CD4-positive, alpha-beta T cell treated with Interferon alpha-2 for 1 hour (primary cell): ENCODE measurements at regions not wholly inside any gene's neighbourhood (a gene's known extent, or its start where the extent isn't known, plus 50 kb on each side); places are given as distances from the start of the nearest gene placed in this dataset.
"Not testable (repeated sequence)": the region's sequence is repeated elsewhere in the genome, so short reads cannot be mapped to it uniquely, and the experiment has no call there.

Source experiments
- DNase-seq, 2 donors: peaks; one replicate each; pipeline ENCODE4 v3.0.0-alpha.2; 2020 to 2022

GRCh38 chr16:86219655-86220445 lies 290.5 kb upstream of the FOXF1 start:
- no peak for DNase-seq

GRCh38 chr16:86220561-86220960 lies 289.8 kb upstream of the FOXF1 start:
- DNase-seq: no peak

DNA sequence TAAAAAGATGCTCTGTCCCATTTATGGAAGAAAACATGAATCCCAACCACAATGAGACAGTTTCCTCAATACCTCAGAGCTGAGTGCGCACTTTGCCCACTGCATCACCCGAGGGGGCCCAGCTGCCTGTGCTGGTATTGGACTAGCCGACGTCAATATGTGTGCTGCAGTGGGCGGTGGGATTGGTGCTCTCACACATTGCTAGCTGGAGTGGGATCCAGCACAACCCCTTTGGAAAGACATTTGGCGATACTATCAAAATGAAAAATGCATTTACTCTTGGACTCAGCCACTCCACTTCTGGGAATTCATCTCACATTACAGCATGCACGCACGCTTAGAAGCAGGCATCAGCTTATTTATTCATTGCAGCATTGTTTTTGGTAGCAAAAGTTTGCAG lies 289.2 kb upstream of the FOXF1 start:
- DNase-seq: no peak

GRCh38 chr16:86222547-86222946 lies 287.8 kb upstream of the FOXF1 start:
- DNase-seq: no peak

DNA sequence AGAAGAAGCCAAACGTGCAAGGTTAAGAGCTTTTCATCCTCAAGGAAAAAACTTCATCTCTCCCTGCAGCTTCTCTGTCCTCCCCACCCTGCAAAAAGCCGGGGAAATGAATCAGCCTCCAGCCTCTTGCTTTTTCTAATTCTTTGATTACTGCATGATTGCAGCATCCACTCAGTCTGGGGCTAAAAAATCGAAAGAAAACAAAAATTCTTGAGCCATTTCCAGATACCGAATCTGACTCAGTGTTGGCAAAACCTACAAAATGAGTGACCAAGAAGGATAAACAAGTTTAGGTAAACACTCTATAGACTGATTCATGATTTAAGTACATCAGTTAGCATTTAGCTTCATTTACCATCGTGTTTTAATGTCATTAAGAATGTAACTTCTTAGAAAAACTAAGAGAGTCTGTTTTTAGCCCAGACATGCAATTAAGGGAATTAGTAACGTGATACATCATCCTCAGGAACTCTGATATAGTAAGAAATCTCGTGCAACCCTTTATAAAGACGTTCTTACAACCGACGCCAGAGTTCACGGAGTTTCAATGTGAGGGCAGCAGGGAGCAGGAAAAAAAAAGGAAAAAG lies 287.3 kb upstream of the FOXF1 start:
- no peak for DNase-seq

GRCh38 chr16:86224126-86224525 lies 286.2 kb upstream of the FOXF1 start:
- DNase-seq: no peak

DNA sequence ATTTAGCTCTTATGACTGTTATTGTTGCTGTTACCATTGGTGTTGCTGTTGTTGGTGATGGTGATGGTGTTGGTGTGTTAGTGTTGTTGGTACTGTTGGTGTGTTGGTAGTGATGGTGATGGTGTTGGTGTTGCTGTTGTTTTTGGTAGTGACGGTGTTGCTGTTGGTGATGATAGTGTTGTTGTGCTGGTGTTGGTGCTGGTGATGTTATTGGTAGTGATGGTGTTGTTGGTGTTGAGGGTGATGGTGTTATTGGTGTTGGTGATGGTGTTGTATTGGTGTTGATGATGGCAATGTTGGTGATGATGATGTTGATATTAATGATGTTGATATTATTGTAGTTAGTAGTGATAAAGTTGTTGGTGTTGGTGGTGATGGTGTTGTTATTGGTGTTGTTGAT lies 285.7 kb upstream of the FOXF1 start:
- no peak for DNase-seq

DNA sequence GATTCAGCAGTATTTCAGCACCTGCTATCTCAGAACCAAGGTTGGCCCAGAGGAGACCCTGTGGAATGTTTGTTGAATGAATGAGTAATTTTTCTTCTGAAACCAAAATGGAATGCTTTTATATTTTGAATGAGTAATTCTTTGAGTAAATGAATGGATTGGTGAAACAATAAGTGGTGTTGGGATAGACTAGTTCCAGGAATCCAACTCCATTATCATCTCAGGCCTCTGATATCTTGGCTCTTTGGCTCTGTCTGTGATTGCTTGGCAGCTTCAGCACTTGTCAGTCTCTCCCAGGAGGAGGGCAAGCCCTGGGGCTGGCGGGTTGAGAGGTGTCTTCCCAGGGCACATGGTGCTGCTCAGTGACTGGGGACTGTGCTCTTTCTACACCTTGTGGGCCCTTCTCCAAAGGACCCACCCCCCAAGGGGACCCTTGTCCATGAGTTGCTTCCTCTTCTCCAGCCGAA lies 284.4 kb upstream of the FOXF1 start:
- DNase-seq: no peak

- no peak for DNase-seq
These were observed 283.3 kb upstream of the FOXF1 start for GRCh38 chr16:86227041-86227440.

GRCh38 chr16:86227801-86228200 lies 282.5 kb upstream of the FOXF1 start:
- DNase-seq: no peak

- DNase-seq: no peak
These were observed 281.6 kb upstream of the FOXF1 start for GRCh38 chr16:86228713-86229112.

GRCh38 chr16:86229283-86229682 lies 281.0 kb upstream of the FOXF1 start:
- no peak for DNase-seq

- DNase-seq: no peak
These were observed 280.3 kb upstream of the FOXF1 start for GRCh38 chr16:86229866-86230656.

DNA sequence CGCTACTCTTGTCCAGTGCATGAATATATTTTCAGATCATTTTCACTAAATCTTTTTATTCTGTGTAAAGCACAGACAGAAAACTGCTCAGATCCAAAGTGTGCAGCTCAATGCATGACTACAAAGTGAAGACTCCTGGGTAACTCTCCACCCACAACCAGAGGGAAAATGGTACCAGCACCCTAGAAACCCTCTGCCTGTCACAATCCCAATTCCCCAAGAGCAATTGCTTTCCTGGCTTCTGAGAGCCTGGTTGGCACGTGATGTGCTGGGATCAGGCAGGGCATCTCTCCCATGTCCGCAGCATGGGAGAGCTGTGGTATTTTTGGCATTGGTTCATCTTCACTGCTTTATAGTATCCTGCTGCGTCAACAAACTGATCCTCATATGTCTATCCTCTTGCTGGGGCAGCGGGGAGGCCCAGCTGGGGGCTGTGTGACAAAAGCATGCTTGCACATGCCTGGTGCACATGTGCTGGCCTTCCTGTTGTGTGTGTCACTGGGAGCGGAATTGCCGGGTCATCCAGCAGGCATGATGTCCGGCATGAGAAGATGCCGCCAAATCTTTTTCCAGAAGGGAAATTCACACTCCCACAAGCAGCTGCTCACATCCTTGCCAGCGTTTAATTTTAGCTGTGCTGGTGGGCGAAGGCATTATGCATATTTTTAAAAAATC lies 278.9 kb upstream of the FOXF1 start:
- DNase-seq: no peak

GRCh38 chr16:86231996-86232350 lies 278.4 kb upstream of the FOXF1 start:
- no peak for DNase-seq

- no peak for DNase-seq
These were observed 277.8 kb upstream of the FOXF1 start for GRCh38 chr16:86232496-86232895.

DNA sequence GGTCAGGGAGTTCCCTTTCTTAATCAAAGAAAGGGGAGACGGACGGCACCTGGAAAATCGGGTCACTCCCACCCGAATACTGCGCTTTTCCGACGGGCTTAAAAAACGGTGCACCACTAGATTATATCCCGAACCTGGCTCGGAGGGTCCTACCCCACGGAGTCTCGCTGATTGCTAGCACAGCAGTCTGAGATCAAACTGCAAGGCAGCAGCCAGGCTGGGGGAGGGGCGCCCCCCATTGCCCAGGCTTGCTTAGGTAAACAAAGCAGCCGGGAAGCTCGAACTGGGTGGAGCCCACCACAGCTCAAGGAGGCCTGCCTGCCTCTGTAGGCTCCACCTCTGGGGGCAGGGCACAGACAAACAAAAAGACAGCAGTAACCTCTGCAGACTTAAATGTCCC lies 276.8 kb upstream of the FOXF1 start:
- DNase-seq: not testable (repeated sequence)

DNA sequence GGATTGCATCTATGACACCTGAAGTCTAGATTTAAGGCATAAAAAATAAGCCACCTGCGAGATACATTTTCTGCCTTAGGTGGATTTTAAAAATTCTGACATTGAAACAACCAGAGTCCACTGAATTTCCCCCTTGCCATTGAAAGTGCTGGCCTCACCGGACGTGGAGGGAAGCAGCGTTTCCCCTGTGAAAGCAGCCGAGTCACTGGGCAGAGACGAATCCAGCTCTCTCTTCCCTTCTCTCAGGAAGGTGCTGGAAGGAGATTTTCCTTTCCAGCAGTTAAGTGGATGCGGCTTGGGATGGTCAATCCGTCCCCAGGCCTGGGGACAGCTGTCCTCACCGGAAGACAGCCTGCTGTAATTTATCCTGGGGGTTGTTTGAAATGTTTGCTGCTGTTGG lies 270.9 kb upstream of the FOXF1 start:
- DNase-seq: no peak

DNA sequence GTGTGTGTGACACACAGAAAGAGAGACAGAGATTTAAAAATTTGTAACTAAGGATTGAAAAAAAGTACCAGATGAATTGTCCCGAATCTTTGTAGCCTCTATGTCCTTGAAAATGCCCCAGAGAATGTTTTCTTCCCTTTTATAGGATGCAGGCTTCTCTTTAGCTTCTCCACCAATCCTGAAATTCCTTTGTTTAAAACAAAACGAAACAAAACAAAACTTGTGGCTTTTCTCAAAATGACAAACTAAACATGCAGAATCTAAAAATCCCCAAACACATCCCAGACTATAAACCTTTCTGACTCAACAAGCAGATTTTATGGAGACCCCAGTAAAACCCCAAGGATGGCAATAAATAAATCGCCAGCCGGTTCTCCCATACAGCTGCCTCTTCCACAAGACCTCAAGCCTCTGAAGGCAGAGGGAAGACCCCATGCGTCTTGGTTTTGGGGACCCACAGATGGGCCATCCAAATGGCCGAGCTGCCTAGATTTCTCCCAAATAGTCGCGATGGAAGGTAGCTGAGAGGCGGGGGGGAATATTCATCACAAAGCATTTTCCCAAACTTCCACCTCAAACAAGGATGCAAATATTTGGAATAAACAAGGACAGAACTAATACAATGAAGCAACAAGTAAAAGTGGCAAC lies 269.5 kb upstream of the FOXF1 start:
- no peak for DNase-seq

GRCh38 chr16:86241681-86242080 lies 268.6 kb upstream of the FOXF1 start:
- DNase-seq: no peak

- DNase-seq: no peak
These were observed 267.8 kb upstream of the FOXF1 start for GRCh38 chr16:86242244-86243122.

DNA sequence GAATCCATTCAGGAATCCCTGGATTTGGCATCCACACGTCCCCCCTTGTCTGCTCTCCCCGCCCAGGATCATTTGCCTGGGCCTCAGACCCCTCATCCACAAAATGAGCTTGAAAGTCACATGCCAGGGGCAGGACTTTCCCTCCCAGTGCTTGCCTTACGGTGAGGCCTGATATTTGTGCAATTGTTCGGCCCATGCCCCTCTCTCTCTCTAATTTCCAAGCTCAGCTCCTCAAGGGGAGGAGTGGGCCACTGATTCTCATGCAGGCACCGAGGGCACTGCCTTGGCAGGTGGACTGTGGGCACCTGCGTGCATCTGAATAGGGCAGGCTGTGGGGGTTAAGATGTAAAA lies 267.2 kb upstream of the FOXF1 start:
- no peak for DNase-seq
